ENCODE measurements at regions not wholly inside any gene's neighbourhood (a gene's known extent, or its start where the extent isn't known, plus 50 kb on each side); places are given as distances from the start of the nearest gene placed in this dataset.

GRCh38 chr20:60139663-60140446 is 181.6 kb downstream of the CDH26 start:
- TF ChIP-seq CTCF (IDR thresholded peaks at IDR 0.05) (no peak), EZH2 (IDR thresholded peaks at IDR 0.05) (no peak)
